GM12878 (cell line): ENCODE measurements at regions not wholly inside any gene's neighbourhood (a gene's known extent, or its start where the extent isn't known, plus 50 kb on each side); places are given as distances from the start of the nearest gene placed in this dataset.

Experiments
- ATAC-seq: fragments of 200-7000 bp; cut with Tn5 transposase; 3 replicates; pipeline ENCODE4 v1.9.1; 2020; ENCODE audit warnings: mild to moderate bottlenecking, moderate library complexity
- BruUV-seq: library from RNA; stranded (reverse); fragments of 400-500 nt; replicated peaks from 2 replicates; lab custom pipeline; 2021; lab: Mats Ljungman, UMichigan
- CTCF ChIA-PET: fragments of 300-600 bp; sonication (Branson Sonifier 250); formaldehyde crosslinking; extraction: SDS; loops from one replicate; lab custom pipeline; 2021; ENCODE audit warnings: inconsistent platforms; lab: Yijun Ruan, JAX
- POLR2A ChIA-PET: fragments of 350-600 bp; formaldehyde crosslinking; extraction: SDS; loops from one replicate; lab custom pipeline; 2021; ENCODE audit warnings: inconsistent platforms; lab: Charles Lee
- RAD21 ChIA-PET: fragments of 300-600 bp; sonication (Branson Sonifier 250); formaldehyde crosslinking; loops from one replicate; lab custom pipeline; 2023; ENCODE audit warnings: antibody characterized with exemption; ENCODE audit not compliant: unreplicated experiment; lab: Charles Lee
- SMC1A ChIA-PET: fragments of 300-600 bp; sonication (Branson Sonifier 250); formaldehyde crosslinking; loops from one replicate; lab custom pipeline; 2023; ENCODE audit not compliant: unreplicated experiment, uncharacterized antibody; lab: Charles Lee
- DNase-seq: peaks from one replicate; pipeline ENCODE4 v3.0.0-alpha.2; 2011; ENCODE audit warnings: low read depth, low spot score
- FAIRE-seq: peaks from 3 replicates; lab custom pipeline; 2011; peaks lifted over from hg19 to GRCh38; lab: Jason Lieb, UNC
- H2AFZ ChIP-seq: 2 replicates; pipeline ENCODE4 v1.6.0; 2011; ENCODE audit warnings: low read depth, low read length, control low read depth; ENCODE audit not compliant: control insufficient read depth
- H3K27ac ChIP-seq: 2 replicates; pipeline ENCODE4 v1.5.1; 2011; ENCODE audit warnings: control low read depth; ENCODE audit not compliant: control insufficient read depth, insufficient read depth
- H3K27me3 ChIP-seq, 2 experiments: replicated peaks in 1 of 2; 2 replicates each; pipeline versions ENCODE4 v1.6.0 to v1.6.1; 2011; ENCODE audit warnings: low read length in 1 of 2; ENCODE audit not compliant: control insufficient read depth in 2 of 2, insufficient read depth in 2 of 2
- H3K36me3 ChIP-seq, 2 experiments: 2 replicates each; pipeline ENCODE4 v1.5.1; 2011; ENCODE audit warnings: low read length in 1 of 2; ENCODE audit not compliant: control insufficient read depth in 2 of 2, insufficient read depth in 2 of 2
- H3K4me1 ChIP-seq: 2 replicates; pipeline ENCODE4 v1.6.1; 2011; ENCODE audit warnings: mild to moderate bottlenecking, low read length, moderate library complexity, mixed read lengths; ENCODE audit not compliant: control insufficient read depth, insufficient read depth
- H3K4me2 ChIP-seq: 2 replicates; pipeline ENCODE4 v1.6.0; 2011; ENCODE audit warnings: control low read depth; ENCODE audit not compliant: control insufficient read depth, insufficient read depth
- H3K4me3 ChIP-seq: fragments of 200-600 bp; sonication (generic); 2 replicates; pipeline ENCODE4 v1.5.1; 2016
- H3K79me2 ChIP-seq: 2 replicates; pipeline ENCODE4 v1.6.0; 2011; ENCODE audit warnings: low read length; ENCODE audit not compliant: control insufficient read depth, insufficient read depth
- H3K9ac ChIP-seq: 2 replicates; pipeline ENCODE4 v1.8.0; 2011; ENCODE audit warnings: low read length, control low read depth, mixed read lengths; ENCODE audit not compliant: control insufficient read depth, insufficient read depth
- H3K9me3 ChIP-seq: replicated peaks from 3 replicates; pipeline ENCODE4 v1.5.1; 2011; ENCODE audit warnings: mild to moderate bottlenecking, low read length; ENCODE audit not compliant: control insufficient read depth, insufficient read depth
- H4K20me1 ChIP-seq: 2 replicates; pipeline ENCODE4 v1.6.0; 2011; ENCODE audit not compliant: control insufficient read depth, insufficient read depth
- DPF2 ChIP-seq: fragments of 450-650 bp; IDR thresholded peaks from 2 replicates; pipeline ENCODE4 v1.6.1; 2017; ENCODE audit warnings: mild to moderate bottlenecking
- FOXM1 ChIP-seq: IDR thresholded peaks from 2 replicates; pipeline ENCODE4 v1.6.1; 2012; ENCODE audit warnings: low read depth, mild to moderate bottlenecking, inconsistent platforms, low read length, moderate library complexity
- HDAC2 ChIP-seq: fragments of 200-600 bp; sonication (generic); IDR thresholded peaks from 2 replicates; pipeline ENCODE4 v1.6.1; 2017
- IRF4 ChIP-seq: IDR thresholded peaks from 2 replicates; pipeline ENCODE4 v1.6.1; 2011; ENCODE audit warnings: low read depth, low read length
- KLF5 ChIP-seq: fragments of 450-650 bp; IDR thresholded peaks from 2 replicates; pipeline ENCODE4 v1.6.1; 2014; ENCODE audit warnings: mild to moderate bottlenecking; ENCODE audit not compliant: partially characterized antibody
- LARP7 ChIP-seq: fragments of 450-650 bp; IDR thresholded peaks from 2 replicates; pipeline ENCODE4 v1.6.1; 2017; ENCODE audit warnings: mild to moderate bottlenecking
- MTA2 ChIP-seq: fragments of 450-650 bp; IDR thresholded peaks from 2 replicates; pipeline ENCODE4 v1.6.1; 2016; ENCODE audit warnings: low read depth, mild to moderate bottlenecking, moderate library complexity
- MXI1 ChIP-seq: fragments of 150-350 bp; IDR thresholded peaks from 2 replicates; pipeline ENCODE4 v1.6.1; 2011; ENCODE audit warnings: low read depth, mild to moderate bottlenecking, inconsistent platforms, low read length, improper control_type of control experiment
- NFIC ChIP-seq: IDR thresholded peaks from 2 replicates; pipeline ENCODE4 v1.6.1; 2012; ENCODE audit warnings: low read depth, mild to moderate bottlenecking, inconsistent platforms, low read length, moderate library complexity
- NR2F1 ChIP-seq: fragments of 450-650 bp; conservative IDR thresholded peaks from 2 replicates; pipeline ENCODE4 v1.6.1; 2017; ENCODE audit warnings: mild to moderate bottlenecking
- SIN3A ChIP-seq: IDR thresholded peaks from 2 replicates; pipeline ENCODE4 v1.6.1; 2012; ENCODE audit warnings: low read depth, low read length, improper control_type of control experiment
- SMAD5 ChIP-seq: IDR thresholded peaks from 2 replicates; pipeline ENCODE4 v1.6.1; 2016; ENCODE audit warnings: antibody characterized with exemption, low read depth
- SPI1 ChIP-seq: IDR thresholded peaks from 2 replicates; pipeline ENCODE4 v1.6.1; 2011; ENCODE audit warnings: low read depth, mild to moderate bottlenecking, low read length, moderate library complexity, borderline replicate concordance; ENCODE audit not compliant: insufficient read depth
- SREBF1 ChIP-seq: IDR thresholded peaks from 2 replicates; pipeline ENCODE4 v1.6.1; 2012; ENCODE audit warnings: mild to moderate bottlenecking, low read length
- SUZ12 ChIP-seq: fragments of 200-600 bp; sonication (generic); IDR thresholded peaks from one replicate; pipeline ENCODE4 v1.6.1; 2018; ENCODE audit warnings: antibody characterized with exemption, mild to moderate bottlenecking; ENCODE audit not compliant: unreplicated experiment
- ZNF207 ChIP-seq: fragments of 450-650 bp; IDR thresholded peaks from 2 replicates; pipeline ENCODE4 v1.6.1; 2014; ENCODE audit warnings: antibody characterized with exemption, mild to moderate bottlenecking, borderline replicate concordance
- in situ Hi-C: fragments of 300-500 bp; cut with MboI; formaldehyde crosslinking; loops from 9 replicates; pipeline ENCODE4 v1.14.3; 2018; ENCODE audit warnings: mixed read lengths
- intact Hi-C: fragments of 100-400 bp; cut with micrococcal nuclease; formaldehyde crosslinking; loops from one replicate; pipeline ENCODE4 v1.14.2; 2022; ENCODE audit not compliant: unreplicated experiment
- TF ChIP-seq, protein P1 (sequence below): IDR thresholded peaks from 2 replicates; pipeline ENCODE4 v1.6.1; 2011; ENCODE audit warnings: borderline replicate concordance, low read depth, mild to moderate bottlenecking, moderate library complexity, mixed read lengths, low read length; ENCODE audit not compliant: insufficient read depth; ENCODE audit errors: extremely low read length
- TF ChIP-seq, protein P2 (sequence below): IDR thresholded peaks from 2 replicates; pipeline ENCODE4 v1.6.1; 2012; ENCODE audit warnings: low read depth, low read length, improper control_type of control experiment
- TF ChIP-seq, protein P3 (sequence below): IDR thresholded peaks from 2 replicates; pipeline ENCODE4 v1.6.1; 2011; ENCODE audit warnings: borderline replicate concordance, low read depth, mild to moderate bottlenecking, moderate library complexity, low read length; ENCODE audit not compliant: insufficient read depth, poor library complexity, severe bottlenecking
- TF ChIP-seq, protein P4 (sequence below): fragments of 450-650 bp; IDR thresholded peaks from 2 replicates; pipeline ENCODE4 v1.6.1; 2018; ENCODE audit warnings: borderline replicate concordance, mild to moderate bottlenecking; ENCODE audit not compliant: partially characterized antibody

DNA sequence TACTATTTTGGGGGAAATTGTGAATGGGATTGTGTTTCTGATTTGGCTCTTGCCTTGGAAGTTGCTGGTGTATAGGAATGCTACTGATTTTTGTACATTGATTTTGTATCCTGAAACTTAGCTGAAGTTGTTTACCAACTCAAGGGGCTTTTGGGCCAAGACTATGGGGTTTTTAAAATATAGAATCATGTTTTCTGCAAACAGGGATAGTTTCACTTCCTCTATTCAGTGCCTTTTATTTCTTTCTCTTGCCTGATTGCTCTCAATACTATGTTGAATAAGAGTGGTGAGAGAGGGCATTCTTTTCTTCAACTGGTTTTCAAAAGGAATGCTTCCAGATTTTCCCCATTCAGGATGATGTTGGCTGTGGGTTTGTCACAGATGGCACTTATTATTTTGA, 1383.8 kb upstream of the ACVR2A start:
- intact Hi-C loops, result no loop called here
- RAD21 ChIA-PET, result no interaction called here
- TF ChIP-seq SMAD5 (no peak), ZNF207 (no peak), MXI1 (no peak), DPF2 (peak; percentile 78), SPI1 (peak; percentile 88), IRF4 (0 out of 2 replicates have a peak, but pooled peaks have one; percentile 41), FOXM1 (0 out of 2 replicates have a peak, but pooled peaks have one; percentile 32), MTA2 (peak; percentile 50; the same call in 1 of the 2 replicates), SIN3A (no peak), HDAC2 (no peak), NFIC (no peak), LARP7 (no peak), SUZ12 (no peak), SREBF1 (no peak), NR2F1 (no peak), KLF5 (no peak)
- TF ChIP-seq, protein P1, sequence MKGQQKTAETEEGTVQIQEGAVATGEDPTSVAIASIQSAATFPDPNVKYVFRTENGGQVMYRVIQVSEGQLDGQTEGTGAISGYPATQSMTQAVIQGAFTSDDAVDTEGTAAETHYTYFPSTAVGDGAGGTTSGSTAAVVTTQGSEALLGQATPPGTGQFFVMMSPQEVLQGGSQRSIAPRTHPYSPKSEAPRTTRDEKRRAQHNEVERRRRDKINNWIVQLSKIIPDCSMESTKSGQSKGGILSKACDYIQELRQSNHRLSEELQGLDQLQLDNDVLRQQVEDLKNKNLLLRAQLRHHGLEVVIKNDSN, result no peak
- TF ChIP-seq, protein P2, sequence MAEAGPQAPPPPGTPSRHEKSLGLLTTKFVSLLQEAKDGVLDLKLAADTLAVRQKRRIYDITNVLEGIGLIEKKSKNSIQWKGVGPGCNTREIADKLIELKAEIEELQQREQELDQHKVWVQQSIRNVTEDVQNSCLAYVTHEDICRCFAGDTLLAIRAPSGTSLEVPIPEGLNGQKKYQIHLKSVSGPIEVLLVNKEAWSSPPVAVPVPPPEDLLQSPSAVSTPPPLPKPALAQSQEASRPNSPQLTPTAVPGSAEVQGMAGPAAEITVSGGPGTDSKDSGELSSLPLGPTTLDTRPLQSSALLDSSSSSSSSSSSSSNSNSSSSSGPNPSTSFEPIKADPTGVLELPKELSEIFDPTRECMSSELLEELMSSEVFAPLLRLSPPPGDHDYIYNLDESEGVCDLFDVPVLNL, result no peak
- TF ChIP-seq, protein P3, sequence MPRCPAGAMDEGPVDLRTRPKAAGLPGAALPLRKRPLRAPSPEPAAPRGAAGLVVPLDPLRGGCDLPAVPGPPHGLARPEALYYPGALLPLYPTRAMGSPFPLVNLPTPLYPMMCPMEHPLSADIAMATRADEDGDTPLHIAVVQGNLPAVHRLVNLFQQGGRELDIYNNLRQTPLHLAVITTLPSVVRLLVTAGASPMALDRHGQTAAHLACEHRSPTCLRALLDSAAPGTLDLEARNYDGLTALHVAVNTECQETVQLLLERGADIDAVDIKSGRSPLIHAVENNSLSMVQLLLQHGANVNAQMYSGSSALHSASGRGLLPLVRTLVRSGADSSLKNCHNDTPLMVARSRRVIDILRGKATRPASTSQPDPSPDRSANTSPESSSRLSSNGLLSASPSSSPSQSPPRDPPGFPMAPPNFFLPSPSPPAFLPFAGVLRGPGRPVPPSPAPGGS, result no peak
- TF ChIP-seq, protein P4, sequence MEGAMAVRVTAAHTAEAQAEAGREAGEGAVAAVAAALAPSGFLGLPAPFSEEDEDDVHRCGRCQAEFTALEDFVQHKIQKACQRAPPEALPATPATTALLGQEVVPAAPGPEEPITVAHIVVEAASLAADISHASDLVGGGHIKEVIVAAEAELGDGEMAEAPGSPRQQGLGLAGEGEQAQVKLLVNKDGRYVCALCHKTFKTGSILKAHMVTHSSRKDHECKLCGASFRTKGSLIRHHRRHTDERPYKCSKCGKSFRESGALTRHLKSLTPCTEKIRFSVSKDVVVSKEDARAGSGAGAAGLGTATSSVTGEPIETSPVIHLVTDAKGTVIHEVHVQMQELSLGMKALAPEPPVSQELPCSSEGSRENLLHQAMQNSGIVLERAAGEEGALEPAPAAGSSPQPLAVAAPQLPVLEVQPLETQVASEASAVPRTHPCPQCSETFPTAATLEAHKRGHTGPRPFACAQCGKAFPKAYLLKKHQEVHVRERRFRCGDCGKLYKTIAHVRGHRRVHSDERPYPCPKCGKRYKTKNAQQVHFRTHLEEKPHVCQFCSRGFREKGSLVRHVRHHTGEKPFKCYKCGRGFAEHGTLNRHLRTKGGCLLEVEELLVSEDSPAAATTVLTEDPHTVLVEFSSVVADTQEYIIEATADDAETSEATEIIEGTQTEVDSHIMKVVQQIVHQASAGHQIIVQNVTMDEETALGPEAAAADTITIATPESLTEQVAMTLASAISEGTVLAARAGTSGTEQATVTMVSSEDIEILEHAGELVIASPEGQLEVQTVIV, result no peak

More for the DNA sequence above, 1383.8 kb upstream of the ACVR2A start:
- H3K4me3 ChIP-seq, result no peak overlapping the region
- no peaks in the 10 kb centered on the region for H3K4me1 ChIP-seq
- ChIA-PET POLR2A (no interaction called here), CTCF (no interaction called here), SMC1A (interaction anchor here (0.6 to 1.6 kb wide), 3 partner anchors 8 to 1003 kb away, joined by 3 to 7 read pairs (median 4); no protein-coding TSS in a partner anchor)
- no peak overlapping the region for H3K9ac ChIP-seq
- ATAC-seq (peak; percentile 51; the same call in 2 of the 3 replicates), FAIRE-seq (no peak), DNase-seq (no peak)
- BruUV-seq, result no TSS peak
- H2AFZ ChIP-seq, result no peak overlapping the region
- no peaks in the 10 kb centered on the region for H3K36me3 ChIP-seq
- no peaks in the 10 kb centered on the region for H4K20me1 ChIP-seq
- no peaks in the 10 kb centered on the region for H3K27me3 ChIP-seq
- no peak overlapping the region for H3K4me2 ChIP-seq
- H3K9me3 ChIP-seq, result no peaks in the 10 kb centered on the region; the same call in 2 of the 3 replicates
- in situ Hi-C loops, result no loop called here
- H3K79me2 ChIP-seq, result no peaks in the 10 kb centered on the region
- no peak overlapping the region for H3K27ac ChIP-seq
